ENCODE measurements at regions not wholly inside any gene's neighbourhood (a gene's known extent, or its start where the extent isn't known, plus 50 kb on each side); places are given as distances from the start of the nearest gene placed in this dataset.

DNA sequence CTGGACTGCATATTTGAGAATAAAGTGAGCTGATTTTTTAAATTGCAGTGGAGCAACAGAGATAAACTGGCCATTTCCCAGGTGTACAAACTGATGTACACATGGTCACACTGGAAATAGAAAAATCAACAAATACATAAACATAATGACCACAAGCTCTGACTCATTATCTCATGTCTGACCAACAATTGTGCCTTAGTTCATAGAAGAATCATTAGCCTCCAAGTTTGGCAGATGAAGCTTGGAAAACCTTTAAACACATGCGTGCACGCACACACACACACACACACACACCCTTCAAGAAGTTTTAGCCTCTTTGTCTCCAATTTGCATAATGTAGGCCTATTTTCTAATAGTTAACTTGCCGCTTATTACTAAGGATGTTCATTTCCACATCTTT, 308.9 kb upstream of the POM121L12 start:
- Histone ChIP-seq H3K36me3 (no peaks in the 10 kb centered on the region), H3K9me3 (no peaks in the 10 kb centered on the region; the same call in 1 of the 2 replicates), H3K4me1 (peaks cover 11% of the 10 kb centered on the region), H3K27me3 (no peaks in the 10 kb centered on the region), H3K4me3 (ENCODE audit: low read depth, low read length) (no peak overlapping the region)
- TF ChIP-seq, protein P1, sequence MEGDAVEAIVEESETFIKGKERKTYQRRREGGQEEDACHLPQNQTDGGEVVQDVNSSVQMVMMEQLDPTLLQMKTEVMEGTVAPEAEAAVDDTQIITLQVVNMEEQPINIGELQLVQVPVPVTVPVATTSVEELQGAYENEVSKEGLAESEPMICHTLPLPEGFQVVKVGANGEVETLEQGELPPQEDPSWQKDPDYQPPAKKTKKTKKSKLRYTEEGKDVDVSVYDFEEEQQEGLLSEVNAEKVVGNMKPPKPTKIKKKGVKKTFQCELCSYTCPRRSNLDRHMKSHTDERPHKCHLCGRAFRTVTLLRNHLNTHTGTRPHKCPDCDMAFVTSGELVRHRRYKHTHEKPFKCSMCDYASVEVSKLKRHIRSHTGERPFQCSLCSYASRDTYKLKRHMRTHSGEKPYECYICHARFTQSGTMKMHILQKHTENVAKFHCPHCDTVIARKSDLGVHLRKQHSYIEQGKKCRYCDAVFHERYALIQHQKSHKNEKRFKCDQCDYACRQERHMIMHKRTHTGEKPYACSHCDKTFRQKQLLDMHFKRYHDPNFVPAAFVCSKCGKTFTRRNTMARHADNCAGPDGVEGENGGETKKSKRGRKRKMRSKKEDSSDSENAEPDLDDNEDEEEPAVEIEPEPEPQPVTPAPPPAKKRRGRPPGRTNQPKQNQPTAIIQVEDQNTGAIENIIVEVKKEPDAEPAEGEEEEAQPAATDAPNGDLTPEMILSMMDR (IDR thresholded peaks at IDR 0.05; ENCODE audit: low read depth, low read length), result no peak
- no peak for DNase-seq

DNA sequence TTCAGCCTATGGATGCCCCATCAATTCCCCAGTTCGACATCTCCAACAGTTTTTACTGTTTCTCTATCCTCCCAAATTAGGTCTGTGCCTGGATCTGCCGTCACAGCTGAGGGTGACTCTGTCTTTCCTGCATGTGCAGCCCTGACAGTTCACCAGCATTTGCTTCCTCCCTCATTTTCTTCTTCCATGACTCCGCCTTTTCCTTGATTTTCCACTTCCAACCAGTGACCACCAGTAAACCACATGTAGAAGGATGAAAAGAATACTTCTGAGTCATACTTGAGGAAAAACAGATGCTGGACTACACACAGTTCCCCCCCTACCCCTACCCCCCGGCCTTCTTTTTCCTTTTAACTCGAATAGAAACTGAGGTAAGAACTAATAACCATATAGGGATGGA, 311.8 kb upstream of the POM121L12 start:
- Histone ChIP-seq H3K4me3 (ENCODE audit: low read depth, low read length) (no peak overlapping the region), H3K4me1 (peaks cover 11% of the 10 kb centered on the region), H3K9me3 (no peaks in the 10 kb centered on the region; the same call in 1 of the 2 replicates), H3K27me3 (no peaks in the 10 kb centered on the region), H3K36me3 (no peaks in the 10 kb centered on the region)
- no peak for DNase-seq
- TF ChIP-seq, protein P1 (IDR thresholded peaks at IDR 0.05; ENCODE audit: low read depth, low read length), result no peak

DNA sequence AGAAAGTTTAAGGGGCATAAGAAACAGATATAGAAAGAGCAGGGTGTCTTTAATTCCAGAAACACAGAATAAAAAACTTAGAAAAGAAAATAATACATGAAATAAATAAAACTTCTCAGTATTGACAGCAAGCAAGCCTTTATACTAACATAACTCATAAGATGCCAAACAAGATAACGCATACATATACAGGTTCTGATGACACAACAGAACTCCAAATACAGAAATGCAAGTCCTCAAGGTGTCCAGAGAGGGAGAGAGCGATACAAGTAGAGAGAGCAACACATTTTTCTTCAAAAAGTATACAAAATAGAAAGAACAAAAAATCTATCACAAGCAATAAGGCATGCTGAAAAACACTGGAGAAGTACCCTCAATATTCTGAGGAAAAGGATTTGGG, 314.6 kb upstream of the POM121L12 start:
- Histone ChIP-seq H3K4me1 (0 out of 2 replicates have a peak, but pooled peaks cover 2% of the 10 kb centered on the region), H3K36me3 (no peaks in the 10 kb centered on the region), H3K4me3 (ENCODE audit: low read depth, low read length) (no peak overlapping the region), H3K27me3 (no peaks in the 10 kb centered on the region), H3K9me3 (no peaks in the 10 kb centered on the region; the same call in 1 of the 2 replicates)
- DNase-seq, result no peak
- TF ChIP-seq, protein P1 (IDR thresholded peaks at IDR 0.05; ENCODE audit: low read depth, low read length), result no peak

DNA sequence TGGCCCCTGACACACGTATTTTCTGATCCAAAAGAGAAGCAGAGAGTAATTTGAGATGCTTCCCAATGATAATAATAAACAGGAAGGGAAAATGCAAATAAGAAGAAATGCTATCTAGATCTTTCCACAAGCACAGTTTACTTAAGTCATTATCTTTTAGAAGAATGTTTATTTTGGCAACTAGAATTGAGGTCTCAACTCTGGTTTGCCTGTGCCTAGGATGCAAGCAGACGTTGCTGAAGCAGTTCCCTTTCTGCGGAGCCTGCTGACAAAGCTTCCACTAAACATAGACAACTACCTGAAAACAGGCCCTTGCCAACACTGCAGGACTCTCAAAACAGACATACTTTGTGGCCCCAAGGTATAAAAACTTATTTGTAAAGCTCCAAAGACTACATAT, 315.8 kb upstream of the POM121L12 start:
- Histone ChIP-seq H3K4me1 (0 out of 2 replicates have a peak, but pooled peaks cover 4% of the 10 kb centered on the region), H3K27me3 (no peaks in the 10 kb centered on the region), H3K36me3 (no peaks in the 10 kb centered on the region), H3K9me3 (no peaks in the 10 kb centered on the region; the same call in 1 of the 2 replicates), H3K4me3 (ENCODE audit: low read depth, low read length) (no peak overlapping the region)
- TF ChIP-seq, protein P1 (IDR thresholded peaks at IDR 0.05; ENCODE audit: low read depth, low read length), result no peak
- no peak for DNase-seq

DNA sequence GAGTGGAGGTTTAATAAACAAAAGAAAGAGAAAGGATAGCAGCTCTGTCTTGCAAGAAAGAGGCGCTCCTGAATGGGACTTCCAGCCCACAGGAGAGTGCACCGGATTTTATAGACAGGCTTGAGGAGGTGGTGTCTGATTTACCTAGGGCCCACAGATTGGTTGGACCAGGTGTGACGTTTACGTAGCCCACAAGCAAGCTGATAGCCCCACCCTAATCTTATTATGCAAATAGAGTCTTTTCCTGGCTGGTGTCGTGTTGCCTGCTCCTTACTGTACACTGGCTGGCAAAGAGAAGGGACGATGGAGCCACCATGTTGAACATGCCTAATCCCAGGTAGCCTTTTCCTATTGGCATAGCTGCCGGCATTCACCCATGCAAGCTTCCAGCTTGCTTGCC, 319.7 kb upstream of the POM121L12 start:
- TF ChIP-seq, protein P1 (IDR thresholded peaks at IDR 0.05; ENCODE audit: low read depth, low read length), result no peak
- Histone ChIP-seq H3K27me3 (no peaks in the 10 kb centered on the region), H3K4me1 (peaks cover 9% of the 10 kb centered on the region; the same call in 1 of the 2 replicates), H3K36me3 (no peaks in the 10 kb centered on the region), H3K4me3 (ENCODE audit: low read depth, low read length) (no peak overlapping the region), H3K9me3 (no peaks in the 10 kb centered on the region)
- DNase-seq, result no peak

DNA sequence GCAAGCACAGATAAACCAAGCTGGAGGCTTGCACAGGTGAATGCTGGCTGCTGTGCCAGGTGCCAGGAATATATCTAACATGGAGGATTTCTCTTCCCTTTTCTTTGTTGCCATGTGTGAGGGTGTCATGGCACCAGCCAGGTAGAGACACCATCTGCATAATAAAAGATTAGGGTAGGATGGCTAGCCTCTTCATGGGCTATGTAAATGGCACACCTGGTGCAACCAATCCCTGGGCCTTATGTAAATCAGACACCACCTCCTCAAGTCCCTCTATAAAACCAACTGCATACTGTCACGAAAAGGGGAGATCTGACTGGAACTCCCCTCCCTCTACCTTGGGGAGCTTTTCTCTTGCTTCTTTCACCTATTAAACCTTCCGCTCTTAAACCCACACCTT, 322.5 kb upstream of the POM121L12 start:
- H3K27me3 ChIP-seq, result no peaks in the 10 kb centered on the region
- H3K4me3 ChIP-seq (ENCODE audit: low read depth, low read length), result no peak overlapping the region
- DNase-seq, result no peak
- no peaks in the 10 kb centered on the region for H3K9me3 ChIP-seq
- H3K36me3 ChIP-seq, result no peaks in the 10 kb centered on the region
- TF ChIP-seq, protein P1 (IDR thresholded peaks at IDR 0.05; ENCODE audit: low read depth, low read length), result no peak
- peaks cover 9% of the 10 kb centered on the region; the same call in 1 of the 2 replicates for H3K4me1 ChIP-seq

Measured in BE2C (cell line).